ENCODE measurements at regions not wholly inside any gene's neighbourhood (a gene's known extent, or its start where the extent isn't known, plus 50 kb on each side); places are given as distances from the start of the nearest gene placed in this dataset.

- no peak for DNase-seq (ENCODE audit: low spot score)
- in situ Hi-C loops (cut with MboI; ENCODE audit: low pct_unique_long_range_greater_than_20kb, low sequenced_read_pairs, unreplicated experiment), result no loop called here
- TF ChIP-seq CTCF (IDR thresholded peaks at IDR 0.05; ENCODE audit: extremely low read depth, insufficient read depth, missing control alignments), result no peak
These were observed 523.6 kb downstream of the NTRK3 start for GRCh38 chr15:87732976-87733375.

GRCh38 chr15:87731630-87732029, 524.9 kb downstream of the NTRK3 start:
- in situ Hi-C loops (cut with MboI; ENCODE audit: low pct_unique_long_range_greater_than_20kb, low sequenced_read_pairs, unreplicated experiment), result no loop called here
- no peak for DNase-seq (ENCODE audit: low spot score)
- no peak for TF ChIP-seq CTCF (IDR thresholded peaks at IDR 0.05; ENCODE audit: extremely low read depth, insufficient read depth, missing control alignments)

GRCh38 chr15:87730706-87731105, 525.8 kb downstream of the NTRK3 start:
- in situ Hi-C loops (cut with MboI; ENCODE audit: low pct_unique_long_range_greater_than_20kb, low sequenced_read_pairs, unreplicated experiment), result no loop called here
- no peak for TF ChIP-seq CTCF (IDR thresholded peaks at IDR 0.05; ENCODE audit: extremely low read depth, insufficient read depth, missing control alignments)
- DNase-seq (ENCODE audit: low spot score), result no peak

GRCh38 chr15:87728998-87729397, 527.5 kb downstream of the NTRK3 start:
- in situ Hi-C loops (cut with MboI; ENCODE audit: low pct_unique_long_range_greater_than_20kb, low sequenced_read_pairs, unreplicated experiment), result no loop called here
- TF ChIP-seq CTCF (IDR thresholded peaks at IDR 0.05; ENCODE audit: extremely low read depth, insufficient read depth, missing control alignments), result no peak
- no peak for DNase-seq (ENCODE audit: low spot score)

GRCh38 chr15:87727073-87727472, 529.5 kb downstream of the NTRK3 start:
- in situ Hi-C loops (cut with MboI; ENCODE audit: low pct_unique_long_range_greater_than_20kb, low sequenced_read_pairs, unreplicated experiment), result no loop called here
- no peak for DNase-seq (ENCODE audit: low spot score)
- no peak for TF ChIP-seq CTCF (IDR thresholded peaks at IDR 0.05; ENCODE audit: extremely low read depth, insufficient read depth, missing control alignments)

- in situ Hi-C loops (cut with MboI; ENCODE audit: low pct_unique_long_range_greater_than_20kb, low sequenced_read_pairs, unreplicated experiment), result no loop called here
- no peak for TF ChIP-seq CTCF (IDR thresholded peaks at IDR 0.05; ENCODE audit: extremely low read depth, insufficient read depth, missing control alignments)
- no peak for DNase-seq (ENCODE audit: low spot score)
These were observed 532.2 kb downstream of the NTRK3 start for GRCh38 chr15:87724330-87724729.
